Transverse colon (tissue), 4 donors: ENCODE measurements at regions not wholly inside any gene's neighbourhood (a gene's known extent, or its start where the extent isn't known, plus 50 kb on each side); places are given as distances from the start of the nearest gene placed in this dataset.

ENCODE experiments used
- POLR2AphosphoS5 ChIP-seq, 3 donors: sonication (generic); formaldehyde crosslinking; IDR thresholded peaks; one replicate each; pipeline ENCODE4 v1.6.1; 2016; ENCODE audit warnings: antibody characterized with exemption in 3 of 3
- TF ChIP-seq, protein P1 (sequence below), 5 experiments: fragments of 200-600 bp in 3 of 5; fragments of 450-650 bp in 2 of 5; sonication (generic) in 3 of 5; IDR thresholded peaks; 1 replicate in 2 of 5; 2 replicates in 3 of 5; pipeline ENCODE4 v1.5.1; 2016 to 2017; ENCODE audit warnings: antibody characterized with exemption in 5 of 5, inconsistent platforms in 3 of 5, mild to moderate bottlenecking in 2 of 5, moderate library complexity in 1 of 5

DNA sequence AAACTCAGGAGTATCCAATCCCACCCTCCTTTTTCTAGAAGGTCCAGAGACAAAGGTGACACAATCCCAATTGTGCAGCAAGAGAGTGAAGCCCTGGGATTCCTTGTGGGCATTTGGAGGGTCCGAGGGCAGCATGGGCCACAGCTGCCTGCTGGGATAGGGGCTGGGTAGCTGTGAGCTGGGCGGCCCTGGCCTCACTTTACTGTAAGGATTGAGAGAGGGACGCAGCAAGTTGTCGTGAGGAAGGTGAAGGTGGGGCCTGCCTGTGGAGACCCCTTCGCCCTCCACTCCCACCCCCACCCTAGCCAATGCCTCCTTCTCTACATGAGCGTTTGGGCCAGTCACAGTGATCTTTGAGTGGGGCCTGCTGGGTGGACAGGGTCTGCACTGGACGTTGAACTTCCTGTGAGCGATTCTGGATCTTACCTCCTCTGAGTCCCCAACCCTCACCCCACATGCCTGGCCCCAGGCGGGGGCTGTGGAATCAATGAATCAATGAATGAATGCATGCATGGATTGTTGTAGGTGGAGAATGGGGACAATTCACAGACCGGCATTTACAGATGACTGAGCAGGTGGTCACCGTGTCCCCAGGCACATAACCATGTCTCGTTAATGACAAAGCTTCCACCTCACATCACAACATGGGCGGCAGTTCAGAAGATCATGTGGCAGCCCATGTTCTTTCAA, 107.2 kb downstream of the INHBB start:
- TF ChIP-seq, protein P1, sequence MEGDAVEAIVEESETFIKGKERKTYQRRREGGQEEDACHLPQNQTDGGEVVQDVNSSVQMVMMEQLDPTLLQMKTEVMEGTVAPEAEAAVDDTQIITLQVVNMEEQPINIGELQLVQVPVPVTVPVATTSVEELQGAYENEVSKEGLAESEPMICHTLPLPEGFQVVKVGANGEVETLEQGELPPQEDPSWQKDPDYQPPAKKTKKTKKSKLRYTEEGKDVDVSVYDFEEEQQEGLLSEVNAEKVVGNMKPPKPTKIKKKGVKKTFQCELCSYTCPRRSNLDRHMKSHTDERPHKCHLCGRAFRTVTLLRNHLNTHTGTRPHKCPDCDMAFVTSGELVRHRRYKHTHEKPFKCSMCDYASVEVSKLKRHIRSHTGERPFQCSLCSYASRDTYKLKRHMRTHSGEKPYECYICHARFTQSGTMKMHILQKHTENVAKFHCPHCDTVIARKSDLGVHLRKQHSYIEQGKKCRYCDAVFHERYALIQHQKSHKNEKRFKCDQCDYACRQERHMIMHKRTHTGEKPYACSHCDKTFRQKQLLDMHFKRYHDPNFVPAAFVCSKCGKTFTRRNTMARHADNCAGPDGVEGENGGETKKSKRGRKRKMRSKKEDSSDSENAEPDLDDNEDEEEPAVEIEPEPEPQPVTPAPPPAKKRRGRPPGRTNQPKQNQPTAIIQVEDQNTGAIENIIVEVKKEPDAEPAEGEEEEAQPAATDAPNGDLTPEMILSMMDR (IDR thresholded peaks at IDR 0.05), result no peak
- TF ChIP-seq POLR2AphosphoS5 (IDR thresholded peaks at IDR 0.05), result no peak
